NB4 (cell line): ENCODE measurements at regions not wholly inside any gene's neighbourhood (a gene's known extent, or its start where the extent isn't known, plus 50 kb on each side); places are given as distances from the start of the nearest gene placed in this dataset.

ENCODE experiments used
- MYC ChIP-seq: IDR thresholded peaks from 2 replicates; pipeline ENCODE4 v1.6.1; 2011; ENCODE audit warnings: low read depth, low read length
- POLR2A ChIP-seq: IDR thresholded peaks from 2 replicates; pipeline ENCODE4 v1.6.1; 2011; ENCODE audit warnings: mild to moderate bottlenecking; ENCODE audit not compliant: insufficient read length; ENCODE audit errors: extremely low read depth
- TF ChIP-seq, protein P1 (sequence below): IDR thresholded peaks from 2 replicates; pipeline ENCODE4 v1.6.1; 2011; ENCODE audit warnings: low read depth, low read length
- TF ChIP-seq, protein P2 (sequence below): IDR thresholded peaks from one replicate; pipeline ENCODE4 v1.5.1; 2012; ENCODE audit warnings: low read depth, low read length

DNA sequence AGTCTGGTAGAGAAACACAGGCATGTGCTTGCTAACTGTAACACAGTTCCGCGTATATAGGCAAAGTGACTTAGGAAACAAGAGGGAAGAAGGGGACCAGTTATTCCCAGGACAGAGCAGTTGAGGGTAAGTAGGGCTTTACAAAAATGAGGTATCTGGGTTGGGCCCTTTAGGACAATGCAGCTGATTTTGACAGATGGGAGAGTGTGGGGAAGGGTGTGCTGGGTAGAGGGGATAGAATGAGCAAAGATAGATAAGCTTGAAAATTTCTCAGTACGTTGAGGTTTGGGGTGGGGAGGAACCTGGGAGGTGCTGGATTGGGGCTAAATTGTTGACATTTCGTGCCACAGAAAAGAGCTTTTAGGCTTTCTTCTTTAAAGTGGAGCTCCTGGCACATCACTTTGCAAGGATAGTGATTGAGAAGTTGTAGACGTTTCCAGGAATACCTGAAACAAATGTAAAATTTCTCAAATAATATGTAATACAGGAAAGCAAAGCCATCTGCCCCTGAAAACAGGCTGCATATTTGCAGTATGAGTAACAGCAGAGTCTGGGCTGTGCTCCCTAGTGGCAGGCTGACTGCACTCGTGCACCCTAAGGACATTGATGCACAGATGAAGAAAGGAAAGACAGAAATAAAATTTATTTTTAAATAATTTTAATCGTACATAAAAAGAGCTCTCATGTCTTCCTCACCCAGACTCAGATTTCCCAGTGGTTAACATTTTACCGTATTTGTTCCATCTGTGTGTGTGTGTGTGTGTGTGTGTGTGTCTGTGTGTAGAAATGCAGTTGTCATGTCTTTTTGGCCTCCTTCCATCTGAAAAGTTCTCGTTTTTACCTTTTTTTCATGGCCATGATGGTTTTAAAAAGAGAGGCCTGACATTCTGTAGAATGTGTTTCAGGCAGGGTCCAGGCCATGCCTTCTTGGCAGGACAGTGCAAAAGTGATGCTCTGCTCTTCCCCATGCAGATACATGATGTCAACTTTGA, 144.9 kb upstream of the DMRT1 start:
- TF ChIP-seq, protein P1, sequence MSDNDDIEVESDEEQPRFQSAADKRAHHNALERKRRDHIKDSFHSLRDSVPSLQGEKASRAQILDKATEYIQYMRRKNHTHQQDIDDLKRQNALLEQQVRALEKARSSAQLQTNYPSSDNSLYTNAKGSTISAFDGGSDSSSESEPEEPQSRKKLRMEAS, result no peak
- TF ChIP-seq, protein P2, sequence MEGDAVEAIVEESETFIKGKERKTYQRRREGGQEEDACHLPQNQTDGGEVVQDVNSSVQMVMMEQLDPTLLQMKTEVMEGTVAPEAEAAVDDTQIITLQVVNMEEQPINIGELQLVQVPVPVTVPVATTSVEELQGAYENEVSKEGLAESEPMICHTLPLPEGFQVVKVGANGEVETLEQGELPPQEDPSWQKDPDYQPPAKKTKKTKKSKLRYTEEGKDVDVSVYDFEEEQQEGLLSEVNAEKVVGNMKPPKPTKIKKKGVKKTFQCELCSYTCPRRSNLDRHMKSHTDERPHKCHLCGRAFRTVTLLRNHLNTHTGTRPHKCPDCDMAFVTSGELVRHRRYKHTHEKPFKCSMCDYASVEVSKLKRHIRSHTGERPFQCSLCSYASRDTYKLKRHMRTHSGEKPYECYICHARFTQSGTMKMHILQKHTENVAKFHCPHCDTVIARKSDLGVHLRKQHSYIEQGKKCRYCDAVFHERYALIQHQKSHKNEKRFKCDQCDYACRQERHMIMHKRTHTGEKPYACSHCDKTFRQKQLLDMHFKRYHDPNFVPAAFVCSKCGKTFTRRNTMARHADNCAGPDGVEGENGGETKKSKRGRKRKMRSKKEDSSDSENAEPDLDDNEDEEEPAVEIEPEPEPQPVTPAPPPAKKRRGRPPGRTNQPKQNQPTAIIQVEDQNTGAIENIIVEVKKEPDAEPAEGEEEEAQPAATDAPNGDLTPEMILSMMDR, result no peak
- TF ChIP-seq MYC, result no peak
- no peak for TF ChIP-seq POLR2A
